Astrocyte of the spinal cord (primary cell): ENCODE measurements at regions not wholly inside any gene's neighbourhood (a gene's known extent, or its start where the extent isn't known, plus 50 kb on each side); places are given as distances from the start of the nearest gene placed in this dataset.
"Not testable (repeated sequence)": the region's sequence is repeated elsewhere in the genome, so short reads cannot be mapped to it uniquely, and the experiment has no call there.

ENCODE experiments used
- DNase-seq: peaks from one replicate; pipeline ENCODE4 v3.0.0; 2011; ENCODE audit warnings: low read depth, low spot score
- H3K4me3 ChIP-seq: 2 replicates; pipeline ENCODE4 v1.5.1; 2011; ENCODE audit warnings: low read depth, mild to moderate bottlenecking, low read length, moderate library complexity
- CTCF ChIP-seq: IDR thresholded peaks from 2 replicates; pipeline ENCODE4 v1.5.1; 2012; ENCODE audit warnings: low read depth, mild to moderate bottlenecking, low read length, inconsistent platforms
- in situ Hi-C: cut with HindIII; loops from 2 replicates; pipeline ENCODE4 v1.10.0; 2017; ENCODE audit warnings: low sequenced_read_pairs

DNA sequence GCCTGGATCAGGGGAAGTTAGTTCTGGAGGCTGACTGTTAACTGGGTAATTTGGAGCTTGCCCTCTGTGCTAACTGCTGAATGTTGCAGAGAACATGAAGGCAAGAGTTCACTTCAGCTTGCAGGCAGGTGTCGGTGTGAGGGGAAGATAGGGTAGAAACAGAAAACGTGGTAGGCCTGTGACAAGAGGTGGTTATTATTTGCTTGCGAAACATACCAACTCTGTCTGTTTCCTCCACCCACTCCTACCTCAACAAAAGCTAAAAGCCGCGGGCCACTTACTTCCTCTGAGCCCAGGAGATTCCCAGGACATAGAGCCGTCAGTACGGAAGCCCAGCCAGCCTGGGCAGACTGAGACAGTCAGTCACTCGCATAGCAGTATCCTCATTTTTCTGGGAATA lies 119.2 kb upstream of the ABCC4 start:
- TF ChIP-seq CTCF, result no peak
- in situ Hi-C loops, result no loop called here

GRCh38 chr13:95426631-95427030 lies 125.4 kb upstream of the ABCC4 start:
- TF ChIP-seq CTCF, result no peak
- in situ Hi-C loops, result no loop called here

More for the DNA sequence above, 119.2 kb upstream of the ABCC4 start:
- no peak for DNase-seq
- H3K4me3 ChIP-seq, result no peak overlapping the region

DNA sequence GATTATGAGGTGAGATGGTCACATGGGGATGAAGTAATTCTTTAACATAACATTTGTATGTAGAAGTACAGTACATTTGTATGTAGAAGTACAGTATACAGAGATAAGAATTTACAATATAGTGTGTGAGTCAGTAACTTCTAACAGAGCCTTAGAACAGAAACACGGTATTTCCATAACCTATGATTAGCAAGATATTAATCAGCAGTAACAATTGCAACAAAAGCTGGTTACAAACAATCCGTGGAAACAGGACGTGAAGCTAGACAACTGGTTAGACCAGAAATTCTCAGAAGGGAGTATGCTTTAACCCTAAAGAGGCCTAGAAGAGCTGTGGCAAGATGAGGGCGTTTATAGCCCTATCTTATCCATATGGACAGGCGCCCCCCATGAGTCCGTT lies 122.0 kb upstream of the CLDN10 start:
- H3K4me3 ChIP-seq, in situ Hi-C loops, DNase-seq: not testable (repeated sequence)

More at GRCh38 chr13:95426631-95427030, 125.4 kb upstream of the ABCC4 start:
- no peak overlapping the region for H3K4me3 ChIP-seq
- no peak for DNase-seq

GRCh38 chr13:95432141-95432540 lies 120.4 kb upstream of the CLDN10 start:
- in situ Hi-C loops, result no loop called here
- DNase-seq, result no peak
- no peak overlapping the region for H3K4me3 ChIP-seq
- no peak for TF ChIP-seq CTCF

DNA sequence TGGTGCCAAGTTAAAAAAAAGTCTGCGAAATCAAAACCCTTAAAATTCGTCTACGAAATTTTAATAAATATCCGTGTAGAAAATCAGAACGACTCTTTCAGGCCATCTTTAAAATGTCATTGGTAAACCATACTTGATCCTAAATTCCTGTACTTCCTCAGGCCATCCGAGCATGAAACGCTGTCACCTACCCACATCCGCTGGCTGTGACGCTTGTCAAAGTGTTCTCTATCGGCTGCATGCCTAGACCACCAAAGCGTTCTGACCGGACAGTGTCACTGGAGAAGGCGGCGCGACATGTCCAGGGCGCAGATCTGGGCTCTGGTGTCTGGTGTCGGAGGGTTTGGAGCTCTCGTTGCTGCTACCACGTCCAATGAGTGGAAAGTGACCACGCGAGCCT lies 119.0 kb upstream of the CLDN10 start:
- TF ChIP-seq CTCF, result no peak
- no peak overlapping the region for H3K4me3 ChIP-seq
- in situ Hi-C loops, result no loop called here
- DNase-seq, result no peak

- in situ Hi-C loops, result no loop called here
Observed at GRCh38 chr13:95434111-95434510, 118.4 kb upstream of the CLDN10 start.

GRCh38 chr13:95437561-95437960 lies 115.0 kb upstream of the CLDN10 start:
- TF ChIP-seq CTCF, result no peak
- no peak overlapping the region for H3K4me3 ChIP-seq
- DNase-seq, result no peak
- in situ Hi-C loops, result no loop called here

More at GRCh38 chr13:95434111-95434510, 118.4 kb upstream of the CLDN10 start:
- H3K4me3 ChIP-seq, result no peak overlapping the region
- no peak for DNase-seq
- no peak for TF ChIP-seq CTCF
